ENCODE measurements at regions not wholly inside any gene's neighbourhood (a gene's known extent, or its start where the extent isn't known, plus 50 kb on each side); places are given as distances from the start of the nearest gene placed in this dataset.

DNA sequence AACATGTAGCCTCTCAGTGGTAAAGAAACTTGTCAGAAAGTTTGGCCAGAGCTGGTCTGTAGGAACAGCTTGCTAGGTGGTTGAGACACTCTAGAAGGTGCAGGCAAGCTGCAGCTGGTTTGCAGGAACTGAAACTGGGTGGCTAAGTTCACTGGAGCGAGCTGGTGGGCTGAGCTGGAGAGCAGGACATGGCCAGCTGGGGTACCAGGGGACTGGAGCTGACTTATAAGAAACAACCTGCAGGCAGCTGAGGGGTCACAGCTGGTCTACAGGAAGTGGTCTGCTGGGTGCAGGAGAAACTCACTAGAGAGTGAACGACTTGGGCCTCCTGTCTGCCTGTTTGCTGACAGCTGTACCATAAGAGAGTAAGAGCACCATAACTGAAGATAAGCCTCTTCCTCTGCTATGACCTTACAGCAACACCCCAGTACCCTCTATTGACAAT is 157.1 kb upstream of the LNX1 start:
- TF ChIP-seq, protein P1, sequence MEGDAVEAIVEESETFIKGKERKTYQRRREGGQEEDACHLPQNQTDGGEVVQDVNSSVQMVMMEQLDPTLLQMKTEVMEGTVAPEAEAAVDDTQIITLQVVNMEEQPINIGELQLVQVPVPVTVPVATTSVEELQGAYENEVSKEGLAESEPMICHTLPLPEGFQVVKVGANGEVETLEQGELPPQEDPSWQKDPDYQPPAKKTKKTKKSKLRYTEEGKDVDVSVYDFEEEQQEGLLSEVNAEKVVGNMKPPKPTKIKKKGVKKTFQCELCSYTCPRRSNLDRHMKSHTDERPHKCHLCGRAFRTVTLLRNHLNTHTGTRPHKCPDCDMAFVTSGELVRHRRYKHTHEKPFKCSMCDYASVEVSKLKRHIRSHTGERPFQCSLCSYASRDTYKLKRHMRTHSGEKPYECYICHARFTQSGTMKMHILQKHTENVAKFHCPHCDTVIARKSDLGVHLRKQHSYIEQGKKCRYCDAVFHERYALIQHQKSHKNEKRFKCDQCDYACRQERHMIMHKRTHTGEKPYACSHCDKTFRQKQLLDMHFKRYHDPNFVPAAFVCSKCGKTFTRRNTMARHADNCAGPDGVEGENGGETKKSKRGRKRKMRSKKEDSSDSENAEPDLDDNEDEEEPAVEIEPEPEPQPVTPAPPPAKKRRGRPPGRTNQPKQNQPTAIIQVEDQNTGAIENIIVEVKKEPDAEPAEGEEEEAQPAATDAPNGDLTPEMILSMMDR (conservative IDR thresholded peaks at IDR 0.05 in 1 of 2, IDR thresholded peaks at IDR 0.05 in 1 of 2; ENCODE audit: low read depth in 1 of 2, low read length in 2 of 2), result no peak
- no peak for TF ChIP-seq EZH2 (IDR thresholded peaks at IDR 0.05; ENCODE audit: low read length, missing control alignments)
